NCI-H510A (cell line): ENCODE measurements at regions not wholly inside any gene's neighbourhood (a gene's known extent, or its start where the extent isn't known, plus 50 kb on each side); places are given as distances from the start of the nearest gene placed in this dataset.

ENCODE experiments used
- DNase-seq: peaks from one replicate; lab custom pipeline; 2025; lab: John Stamatoyannopoulos, UW

DNA sequence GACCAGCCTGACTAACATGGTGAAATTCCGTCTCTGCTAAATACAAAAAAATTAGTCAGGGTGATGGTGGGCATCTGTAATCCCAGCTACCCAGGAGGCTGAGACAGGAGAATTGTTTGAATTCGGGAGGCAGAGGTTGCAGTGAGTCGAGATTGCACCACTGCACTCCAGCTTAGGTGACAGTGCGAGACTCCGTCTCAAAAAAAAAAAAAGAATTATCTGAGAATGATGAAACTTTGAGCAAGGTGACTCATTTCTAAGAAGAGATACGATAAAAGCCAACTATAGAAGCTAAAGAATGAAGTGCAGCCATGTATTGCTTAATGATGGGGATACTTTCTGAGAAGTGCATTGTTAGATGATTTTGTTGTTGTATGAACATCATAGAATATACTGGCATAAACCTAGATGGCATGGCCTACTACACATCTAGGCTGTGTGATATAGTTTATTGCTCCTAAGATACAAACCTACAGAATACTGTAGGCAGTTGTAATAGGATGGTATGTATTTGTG is 64.7 kb downstream of the SNRPE start:
- DNase-seq: no peak

DNA sequence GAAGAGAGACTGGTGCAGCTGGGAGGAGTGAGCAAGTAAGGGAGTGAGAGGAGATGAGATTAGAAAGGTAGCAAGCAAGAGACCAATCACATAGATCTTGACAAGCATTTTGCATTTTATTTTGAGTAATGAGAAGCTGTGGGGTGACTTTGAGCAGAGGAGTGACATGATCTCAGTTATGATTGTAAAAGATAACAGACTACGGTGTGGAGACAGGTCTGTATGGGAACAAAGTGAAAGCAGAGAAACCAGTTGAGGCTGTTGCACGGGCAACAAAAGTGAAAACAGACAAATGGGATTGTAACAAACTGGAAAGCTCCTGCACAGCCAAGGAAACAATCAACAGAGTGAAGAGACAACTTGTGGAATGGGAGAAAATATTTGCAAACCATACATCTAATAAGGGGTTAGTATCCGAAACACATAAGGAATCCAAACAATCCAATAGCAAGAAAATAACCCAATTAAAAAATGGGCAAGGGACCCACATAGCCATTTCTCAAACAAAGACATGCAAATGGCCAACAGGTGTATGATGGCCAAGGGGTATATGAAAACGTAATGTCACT is 68.4 kb downstream of the SNRPE start:
- no peak for DNase-seq

GRCh38 chr1:203930342-203930741 is 68.9 kb downstream of the SNRPE start:
- DNase-seq: no peak

GRCh38 chr1:203931953-203932352 is 70.6 kb downstream of the SNRPE start:
- no peak for DNase-seq

DNA sequence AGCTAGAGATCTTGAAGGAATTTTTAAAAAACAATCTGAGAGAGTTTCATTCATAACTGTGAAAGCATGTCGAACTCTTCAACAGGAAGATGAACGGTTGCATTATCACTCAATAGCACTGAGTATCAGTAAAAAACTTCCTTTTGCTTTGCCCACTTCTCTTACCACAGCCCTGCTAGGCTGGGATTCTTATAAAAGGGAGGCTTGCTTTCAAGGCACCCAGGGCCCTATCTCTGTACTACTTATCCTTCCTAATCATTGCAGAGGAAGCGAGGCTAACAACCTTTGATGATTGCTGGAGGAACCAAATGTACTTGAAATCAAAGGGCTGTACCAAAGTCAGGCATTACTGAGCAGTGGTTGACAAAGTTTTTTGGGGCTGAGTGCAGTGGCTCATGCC is 71.2 kb downstream of the SNRPE start:
- no peak for DNase-seq

DNA sequence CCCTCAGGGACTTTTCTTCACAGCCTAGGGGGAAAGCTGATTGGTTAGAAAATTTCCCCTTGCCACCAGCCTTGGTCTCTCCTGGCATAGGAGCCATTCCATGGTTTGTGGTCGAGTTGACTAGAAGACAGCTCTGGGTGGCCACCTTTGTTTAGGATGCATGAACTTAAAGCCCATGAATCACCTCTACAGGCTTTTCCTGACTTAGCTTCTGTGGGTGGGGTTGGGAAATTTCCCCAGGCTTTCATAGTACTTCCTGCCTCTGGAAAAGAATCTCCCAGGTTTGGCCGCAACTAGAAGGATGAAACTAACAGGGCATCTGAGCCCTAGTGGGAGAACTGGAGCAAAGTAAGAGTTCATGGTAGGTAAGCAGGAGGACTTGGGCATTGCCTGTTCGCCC is 72.6 kb downstream of the SNRPE start:
- DNase-seq: no peak

DNA sequence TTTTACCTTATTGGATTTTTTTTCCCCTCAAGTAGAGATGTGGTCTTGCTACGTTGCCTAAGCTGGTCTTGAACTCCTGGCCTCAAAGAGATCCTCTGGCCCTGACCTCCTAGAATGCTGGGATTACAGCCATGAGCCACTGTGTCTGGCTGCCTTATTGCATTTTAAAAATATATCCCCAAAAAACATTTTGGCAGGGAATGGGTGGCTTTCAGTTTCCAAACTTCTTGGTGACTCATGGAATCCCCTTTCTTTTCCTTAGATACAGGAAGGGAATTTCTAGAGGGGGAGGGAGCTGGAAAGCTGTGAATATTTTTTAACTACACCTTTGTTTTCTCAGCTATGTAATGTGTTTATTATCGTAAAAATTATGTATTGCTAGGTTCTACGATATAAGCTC is 73.3 kb downstream of the SNRPE start:
- no peak for DNase-seq

GRCh38 chr1:203935321-203935720 is 73.9 kb downstream of the SNRPE start:
- no peak for DNase-seq

DNA sequence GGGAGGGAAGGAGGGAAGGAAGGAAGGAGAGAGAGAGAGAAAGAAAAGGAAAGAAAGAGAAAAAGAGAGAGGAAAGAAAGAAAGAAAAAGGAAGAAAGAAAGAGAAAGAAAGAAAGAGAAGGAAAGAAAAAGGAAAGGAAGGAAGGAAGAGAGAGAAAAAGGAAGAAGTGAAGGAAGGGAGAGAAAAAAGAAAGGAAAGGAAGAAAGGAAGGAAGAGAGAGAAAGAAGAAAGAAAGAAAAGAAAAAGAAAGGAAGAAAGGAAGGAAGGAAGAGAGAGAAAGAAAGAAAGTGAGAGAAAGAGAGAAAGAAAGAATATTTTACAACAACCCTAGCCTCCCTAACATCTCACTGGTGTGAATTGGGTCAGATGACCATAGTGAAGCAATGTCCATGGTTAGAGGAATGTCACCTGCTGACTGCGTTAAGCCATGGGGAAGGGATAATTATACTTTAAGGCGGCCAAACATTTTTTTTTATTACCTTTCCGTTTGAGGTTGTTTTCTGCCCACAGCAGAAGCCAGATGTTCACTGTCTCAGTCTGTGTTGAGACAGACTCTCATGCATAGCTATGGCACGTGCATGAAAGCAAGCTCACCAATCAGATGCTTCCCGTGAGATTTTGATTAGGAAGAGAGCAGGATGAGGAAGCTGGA is 76.4 kb downstream of the SNRPE start:
- no peak for DNase-seq

- DNase-seq: no peak
Observed at GRCh38 chr1:203944651-203945404, 83.4 kb downstream of the SNRPE start.

DNA sequence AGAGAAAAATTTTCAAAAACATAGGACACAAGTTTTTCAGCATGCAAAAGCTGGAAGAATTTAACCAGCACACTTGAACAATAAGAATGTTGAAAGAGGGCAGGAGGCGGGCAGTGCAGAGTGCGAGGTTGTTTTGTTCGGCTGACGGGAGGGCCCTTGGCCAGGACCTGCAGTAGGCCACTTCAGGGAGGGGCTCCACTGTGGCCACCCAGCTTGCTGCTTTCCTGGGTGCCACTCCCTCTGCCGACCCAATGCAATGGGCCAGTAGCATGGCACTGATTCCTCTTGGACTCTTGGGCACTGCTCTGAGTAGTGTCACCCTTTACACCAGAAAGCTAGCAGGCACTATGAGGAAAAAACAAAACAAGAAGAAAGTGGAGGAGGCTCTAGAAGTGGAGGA is 92.9 kb downstream of the SNRPE start:
- no peak for DNase-seq

- no peak for DNase-seq
Observed at GRCh38 chr1:203954788-203955552, 93.6 kb downstream of the SNRPE start.

GRCh38 chr1:203968761-203969160 is 104.2 kb upstream of the SOX13 start:
- DNase-seq: no peak

GRCh38 chr1:203969846-203970245 is 103.1 kb upstream of the SOX13 start:
- no peak for DNase-seq

- DNase-seq: no peak
Observed at GRCh38 chr1:203985044-203985443, 87.9 kb upstream of the SOX13 start.

GRCh38 chr1:203985676-203986075 is 87.2 kb upstream of the SOX13 start:
- no peak for DNase-seq

DNA sequence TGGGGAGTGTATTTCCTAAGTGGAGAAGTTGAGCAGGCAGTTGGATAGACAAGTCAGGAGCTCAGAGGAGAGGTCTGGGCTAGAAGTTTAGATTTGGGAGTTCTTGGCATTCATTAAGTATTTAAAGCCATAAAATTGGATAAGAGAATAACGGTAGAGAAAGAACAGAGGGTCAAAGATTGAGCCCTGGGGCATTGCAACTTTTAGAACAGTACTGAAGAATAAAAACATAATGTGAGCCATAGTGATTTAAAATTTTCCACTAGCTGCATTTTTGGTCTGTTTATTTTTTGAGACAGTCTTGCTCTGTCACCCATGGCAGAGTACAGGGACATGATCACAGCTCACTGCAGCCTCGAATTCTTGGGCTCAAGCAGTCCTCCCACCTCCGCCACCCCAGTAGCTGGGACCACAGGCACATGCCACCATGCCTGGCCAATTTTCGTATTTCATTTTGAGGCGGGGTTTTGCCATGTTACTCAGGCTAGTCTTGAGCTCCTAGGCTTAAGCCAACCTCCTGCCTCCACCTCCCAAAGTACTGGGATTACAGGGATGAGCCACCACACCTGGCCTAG is 85.9 kb upstream of the SOX13 start:
- no peak for DNase-seq

DNA sequence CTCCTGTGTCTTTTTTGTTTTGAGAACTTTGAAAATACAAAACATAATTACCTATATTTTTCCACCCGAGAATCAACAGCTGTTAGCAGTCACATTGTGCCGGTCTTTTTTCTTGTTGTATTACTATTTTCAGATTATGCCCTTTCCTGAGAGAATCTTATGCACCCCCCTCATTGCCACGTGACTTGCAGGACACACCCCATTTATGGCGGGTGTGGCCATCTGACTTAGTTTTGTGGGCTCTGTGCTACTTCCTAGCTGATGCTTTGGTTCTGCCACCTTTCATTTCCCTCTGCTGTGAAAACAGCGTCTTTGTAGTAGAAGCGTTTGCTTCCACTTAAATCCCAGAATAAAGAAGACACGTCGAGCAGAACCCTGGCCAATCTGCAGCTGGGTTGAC is 82.8 kb upstream of the SOX13 start:
- DNase-seq: no peak

GRCh38 chr1:203992440-203992839 is 80.5 kb upstream of the SOX13 start:
- no peak for DNase-seq

GRCh38 chr1:203993256-203993655 is 79.7 kb upstream of the SOX13 start:
- DNase-seq: no peak

GRCh38 chr1:203995228-203995627 is 77.7 kb upstream of the SOX13 start:
- no peak for DNase-seq

DNA sequence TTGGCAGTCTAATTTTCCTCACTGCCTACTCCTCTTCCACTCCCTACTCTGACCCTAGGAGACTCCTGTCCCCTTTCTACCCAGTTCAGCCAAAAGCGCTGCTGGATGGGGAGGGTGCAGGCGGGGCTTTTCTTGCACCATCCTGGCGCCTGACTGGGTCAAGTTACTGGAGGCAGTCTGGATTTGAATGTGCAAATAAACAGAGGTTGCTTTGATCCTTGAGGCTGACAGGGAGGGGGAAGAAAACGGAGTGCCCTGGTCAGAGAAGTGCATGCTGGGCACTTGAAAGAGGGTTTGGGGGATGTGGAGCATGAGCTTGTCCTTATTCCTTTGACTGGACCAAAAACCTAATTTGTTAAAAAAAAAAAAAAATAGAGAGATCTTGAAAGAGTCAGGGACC is 76.8 kb upstream of the SOX13 start:
- DNase-seq: peak; percentile 65
